ENCODE measurements at regions not wholly inside any gene's neighbourhood (a gene's known extent, or its start where the extent isn't known, plus 50 kb on each side); places are given as distances from the start of the nearest gene placed in this dataset.

DNA sequence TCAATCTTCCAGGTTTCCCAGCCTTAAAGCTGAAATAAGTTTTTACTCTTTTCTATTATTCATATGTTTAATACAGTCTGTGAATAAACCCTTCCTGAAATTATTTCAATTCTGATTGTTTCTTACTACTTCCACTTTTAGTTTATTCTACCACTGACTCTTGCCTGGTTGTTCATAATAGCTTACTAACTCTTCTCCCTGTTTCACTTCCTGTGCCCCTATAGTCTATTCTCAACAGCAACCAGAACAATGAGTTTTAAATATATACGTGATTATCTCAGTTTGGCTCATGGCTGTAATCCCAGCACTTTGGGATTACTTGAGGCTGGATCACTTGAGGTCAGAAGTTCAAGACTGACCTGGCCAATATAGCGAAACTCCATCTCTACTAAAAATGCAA is 408.0 kb upstream of the SPOCK3 start:
- DNase-seq (ENCODE audit: low read depth in 2 of 3, low spot score in 2 of 3): no peak

DNA sequence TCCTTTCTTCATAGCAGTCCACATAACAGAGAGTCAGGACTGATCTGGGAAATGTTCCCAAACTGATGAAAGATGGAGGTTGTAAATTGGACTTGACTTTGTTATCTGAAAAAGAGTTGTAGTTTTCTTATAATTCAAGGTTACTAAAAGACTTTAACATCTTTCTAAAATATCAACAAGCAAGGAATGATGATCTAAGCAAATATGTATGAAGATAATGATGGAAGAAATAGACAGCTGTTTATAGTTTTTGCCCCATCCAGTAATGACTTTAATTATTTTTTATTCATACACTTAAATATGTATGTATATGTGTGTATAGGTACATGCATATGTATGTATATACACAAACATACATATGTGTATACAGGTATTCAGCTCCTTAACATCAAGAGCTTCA is 411.1 kb upstream of the SPOCK3 start:
- no peak for DNase-seq (ENCODE audit: low read depth in 2 of 3, low spot score in 2 of 3)

DNA sequence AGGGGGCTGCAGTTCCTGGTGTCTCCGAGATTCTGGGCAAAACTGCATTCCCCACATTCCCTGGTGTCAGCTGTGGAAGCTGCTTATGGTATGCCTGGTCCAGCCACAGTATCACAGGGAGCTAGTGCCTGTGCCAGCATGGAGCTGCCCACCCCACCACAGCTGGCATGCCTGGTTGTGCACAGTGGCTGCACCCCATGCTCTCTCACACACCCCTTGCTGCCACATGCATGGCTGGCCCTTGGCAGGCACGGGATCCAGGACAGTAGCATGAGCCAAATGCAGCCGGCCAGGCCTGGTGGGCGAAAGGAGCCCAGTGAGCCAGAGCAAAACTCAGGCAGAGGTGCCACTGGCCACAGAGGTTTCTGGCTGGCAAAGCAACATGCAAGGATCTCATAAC is 418.0 kb upstream of the SPOCK3 start:
- DNase-seq (ENCODE audit: low read depth in 2 of 3, low spot score in 2 of 3): no peak

DNA sequence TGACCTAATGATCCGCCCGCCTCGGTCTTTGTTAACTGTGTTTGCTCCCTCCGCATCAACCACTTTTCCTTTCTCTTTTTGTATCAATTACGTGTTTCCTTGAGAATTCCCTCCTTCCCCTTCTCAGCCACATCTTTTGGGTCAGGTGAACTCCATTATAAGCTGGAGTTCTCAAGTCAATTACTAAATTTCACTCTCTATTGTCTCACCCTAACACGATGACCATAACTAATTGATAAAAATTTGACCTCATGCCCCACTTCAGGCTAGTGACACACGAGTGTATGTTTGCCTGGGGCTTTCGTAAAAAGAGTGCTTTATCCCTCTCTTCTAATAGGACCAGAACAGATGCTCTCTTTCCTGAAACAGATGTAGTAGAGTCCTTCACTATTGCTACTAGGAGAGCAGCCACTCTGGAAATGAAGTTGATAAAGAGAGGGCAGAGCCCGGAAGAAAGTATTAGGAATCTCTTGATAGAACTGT is 403.6 kb upstream of the ANXA10 start:
- DNase-seq (ENCODE audit: low read depth in 2 of 3, low spot score in 2 of 3): no peak

DNA sequence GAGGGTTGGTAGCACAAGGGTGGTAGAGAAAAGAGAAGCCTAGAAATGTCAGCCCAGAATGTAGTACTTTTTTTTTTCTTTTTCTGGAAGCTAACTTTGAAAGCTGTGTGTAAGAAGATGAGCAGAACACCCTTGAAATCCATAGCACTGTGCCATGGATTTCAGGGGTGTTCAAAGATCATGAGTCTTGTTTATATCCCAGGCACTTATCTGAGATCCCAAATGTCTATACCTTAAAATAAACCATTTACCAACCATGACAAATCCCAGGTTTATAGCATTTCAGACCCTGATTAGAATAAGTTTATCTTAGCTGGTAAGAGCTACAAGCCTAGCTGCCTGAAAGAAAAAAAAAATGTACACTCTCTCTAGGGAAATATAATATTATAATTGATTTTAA is 389.9 kb upstream of the ANXA10 start:
- no peak for DNase-seq (ENCODE audit: low read depth in 2 of 3, low spot score in 2 of 3)

DNA sequence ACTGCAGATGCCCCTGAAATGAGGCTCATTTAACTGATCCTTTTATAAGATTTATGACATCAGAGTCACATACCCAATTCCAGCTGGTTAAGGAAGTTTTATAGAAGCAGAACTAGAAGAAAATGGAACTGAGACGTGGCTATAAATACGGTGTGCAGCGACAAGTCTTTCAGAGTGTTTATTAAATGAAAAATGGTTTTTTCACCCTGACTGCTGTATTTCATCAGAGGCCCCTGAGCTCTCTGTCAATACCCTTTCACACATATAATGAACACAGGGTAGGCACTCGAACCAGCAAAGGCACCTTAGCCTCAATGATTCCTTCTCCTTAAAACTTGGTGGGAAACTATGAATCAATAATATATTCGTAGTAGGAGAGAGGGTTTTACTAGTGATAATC is 380.8 kb upstream of the ANXA10 start:
- no peak for DNase-seq (ENCODE audit: low read depth in 2 of 3, low spot score in 2 of 3)

DNA sequence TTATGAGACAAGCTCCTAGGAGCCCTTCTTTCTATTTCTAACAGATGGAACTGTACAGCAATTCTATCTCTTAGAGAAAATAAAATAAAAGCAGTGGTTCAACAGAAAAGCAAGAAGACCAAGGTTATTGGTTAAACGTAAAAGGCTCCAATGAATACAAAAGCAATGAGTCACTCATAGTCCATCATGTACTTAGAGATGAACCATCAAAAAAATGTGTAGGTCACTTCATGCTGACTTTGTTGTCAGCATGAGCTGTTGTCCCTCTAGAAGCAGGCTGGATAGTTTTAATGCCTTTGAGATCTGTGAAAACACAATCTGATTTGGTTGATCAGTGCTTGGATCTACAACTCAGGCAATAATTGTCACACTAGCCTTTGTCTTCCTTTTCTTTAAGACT is 378.6 kb upstream of the ANXA10 start:
- DNase-seq (ENCODE audit: low read depth in 2 of 3, low spot score in 2 of 3): no peak

DNA sequence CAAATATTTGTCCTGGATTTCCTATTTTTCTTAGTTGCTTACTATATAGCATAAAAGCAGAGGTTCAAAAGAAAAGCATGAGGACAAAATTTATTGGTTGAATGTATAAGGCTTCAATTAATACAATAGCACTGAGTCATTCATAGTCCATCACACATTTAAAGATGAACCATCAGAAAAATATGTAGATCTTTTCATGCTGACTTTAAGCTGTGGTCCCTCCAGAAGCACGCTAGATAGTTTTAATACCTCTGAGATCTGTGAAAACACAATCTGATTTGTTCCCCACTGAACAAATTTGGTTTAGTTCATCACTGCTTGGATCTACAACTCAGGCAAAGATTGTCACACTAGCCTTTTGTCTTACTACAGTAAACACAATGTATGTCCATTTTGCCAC is 377.2 kb upstream of the ANXA10 start:
- DNase-seq (ENCODE audit: low read depth in 2 of 3, low spot score in 2 of 3): no peak

DNA sequence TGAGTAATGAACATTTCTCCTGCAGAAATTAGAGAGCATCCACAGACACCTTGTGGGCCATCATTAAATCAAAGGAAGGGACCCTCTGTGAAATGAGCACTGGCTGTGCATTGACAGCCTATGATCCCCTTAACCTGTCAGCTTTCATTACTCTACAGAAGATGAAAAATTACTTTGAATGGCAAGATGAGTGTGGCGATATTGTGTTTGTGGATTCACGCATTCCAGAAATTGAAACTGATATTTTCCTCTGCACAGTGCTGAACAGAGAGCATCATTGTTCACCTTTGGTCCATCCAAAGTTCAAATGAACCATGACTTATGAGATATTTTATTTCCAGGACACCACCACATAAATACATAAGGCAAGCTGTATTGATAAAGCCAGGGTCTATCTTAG is 374.8 kb upstream of the ANXA10 start:
- no peak for DNase-seq (ENCODE audit: low read depth in 2 of 3, low spot score in 2 of 3)

DNA sequence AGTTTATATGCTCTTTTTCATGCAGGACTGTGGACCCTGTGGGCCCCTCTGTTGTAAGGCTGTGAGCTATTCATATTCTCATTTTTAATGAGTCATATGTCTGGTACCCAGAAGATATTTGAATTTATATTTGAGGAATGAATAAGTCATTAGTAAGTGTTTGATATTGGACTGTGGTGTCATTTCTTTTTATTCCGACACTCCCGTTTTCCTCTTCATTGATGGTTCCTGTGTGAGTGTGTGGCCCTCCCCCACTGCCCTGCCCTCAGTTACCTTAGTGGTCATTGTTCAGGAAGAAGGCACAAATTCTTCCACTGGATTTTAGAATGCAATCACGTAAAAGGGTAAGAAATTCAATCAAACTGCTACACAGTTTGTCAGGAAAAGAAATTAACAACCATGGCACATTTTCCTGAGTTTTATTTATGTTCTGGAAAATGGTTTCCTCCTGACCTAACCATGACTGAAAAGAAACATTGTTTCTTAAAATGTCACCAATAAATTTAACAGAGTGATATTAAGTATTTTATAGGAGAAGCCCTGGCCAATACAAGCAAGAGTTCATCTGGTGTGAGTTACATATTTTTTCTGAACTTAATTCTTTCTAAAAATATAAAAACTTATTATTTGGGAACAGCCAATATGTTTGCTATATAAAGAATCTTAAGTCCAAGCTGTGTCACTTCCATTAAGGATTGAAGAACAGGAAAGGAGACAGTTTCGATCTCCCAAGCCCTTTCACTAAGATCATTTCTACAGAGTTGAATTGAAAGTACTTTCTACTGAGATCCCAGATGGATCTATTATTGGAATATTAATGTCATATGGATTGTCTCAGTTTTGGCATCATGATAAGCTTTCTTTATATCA is 370.5 kb upstream of the ANXA10 start:
- no peak for DNase-seq (ENCODE audit: low read depth in 2 of 3, low spot score in 2 of 3)

DNA sequence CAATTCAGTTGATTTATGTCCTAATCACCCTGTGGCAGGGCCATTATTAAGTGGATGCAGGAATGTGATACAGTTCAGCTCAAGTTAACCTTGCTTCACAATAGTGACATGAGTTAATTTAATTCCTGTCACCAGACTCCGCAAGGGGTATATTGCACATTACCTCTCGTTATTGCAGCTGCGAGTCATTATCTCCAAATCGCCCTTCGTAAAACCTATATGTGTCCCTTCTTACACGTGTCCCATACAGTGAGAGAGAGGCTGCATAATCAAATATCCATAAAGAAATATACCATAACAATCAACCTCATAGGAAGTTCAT is 369.9 kb upstream of the ANXA10 start:
- no peak for DNase-seq (ENCODE audit: low read depth in 2 of 3, low spot score in 2 of 3)

DNA sequence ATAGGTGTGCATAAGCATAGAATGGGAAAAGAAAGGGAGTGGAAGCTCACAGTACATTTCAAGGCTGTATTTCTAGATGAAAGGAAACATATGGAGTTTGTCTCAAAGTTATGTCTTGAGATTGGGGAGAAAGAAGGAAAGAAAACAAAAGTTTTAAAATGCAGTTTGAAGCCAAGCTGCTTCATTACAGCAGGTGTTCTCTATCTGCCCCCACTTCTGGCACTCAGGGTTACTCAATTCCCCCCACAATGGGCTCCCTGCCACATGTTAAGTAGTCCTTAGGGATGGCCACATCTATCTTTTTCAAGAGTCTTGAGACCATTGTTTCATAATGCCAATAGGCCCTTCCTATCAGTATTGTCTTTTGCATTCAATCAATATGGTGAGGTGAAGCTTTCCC is 367.4 kb upstream of the ANXA10 start:
- no peak for DNase-seq (ENCODE audit: low read depth in 2 of 3, low spot score in 2 of 3)

DNA sequence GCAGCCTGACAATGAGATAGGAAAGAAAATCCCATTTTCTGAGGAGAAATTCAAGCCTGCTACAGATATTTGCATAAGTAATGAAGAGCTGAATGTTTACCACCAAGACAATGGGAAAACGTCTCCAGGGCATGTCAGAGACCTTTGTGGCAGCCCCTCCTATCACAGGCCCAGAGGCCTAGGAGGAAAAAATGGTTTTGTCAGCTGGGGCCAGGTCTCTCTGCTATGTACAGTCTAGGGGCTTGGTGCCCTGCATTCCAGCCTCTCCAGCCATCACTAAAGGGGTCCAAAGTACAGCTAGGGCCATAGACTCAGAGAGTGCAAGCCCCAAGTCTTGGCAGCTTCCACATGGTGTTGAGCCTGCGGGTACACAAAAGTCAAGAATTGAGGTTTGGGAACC is 361.6 kb upstream of the ANXA10 start:
- DNase-seq (ENCODE audit: low read depth in 2 of 3, low spot score in 2 of 3): no peak

DNA sequence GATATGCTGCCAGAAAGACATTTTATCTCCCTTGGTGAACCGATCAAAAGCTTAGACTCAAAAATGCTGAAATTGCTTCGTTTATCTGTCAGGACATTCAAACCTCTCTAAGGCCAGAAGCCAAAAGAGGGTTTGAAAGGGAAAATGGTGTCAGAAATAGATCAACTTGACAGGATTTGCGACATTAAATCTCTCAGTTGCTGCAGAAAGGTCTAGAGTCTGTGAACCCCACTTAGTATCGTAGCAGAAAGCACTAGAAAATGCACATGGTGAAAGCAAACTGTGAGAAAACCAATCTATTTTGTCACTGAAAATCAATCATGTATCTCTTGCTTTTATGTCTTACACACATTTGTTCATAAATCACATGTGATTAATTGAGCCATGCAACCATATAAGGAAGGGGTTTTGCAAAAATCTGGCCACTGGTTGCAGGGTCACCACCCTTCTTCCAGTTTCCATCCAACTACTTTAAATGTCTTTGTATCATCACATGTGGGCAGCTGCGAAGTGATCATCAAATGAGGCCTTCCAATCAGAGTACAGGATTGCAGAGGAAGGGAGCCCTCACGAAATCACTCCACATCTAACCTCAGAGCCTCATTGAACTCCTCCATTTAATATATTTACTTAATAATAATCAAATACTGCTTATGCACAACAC is 347.2 kb upstream of the ANXA10 start:
- no peak for DNase-seq (ENCODE audit: low read depth in 2 of 3, low spot score in 2 of 3)

DNA sequence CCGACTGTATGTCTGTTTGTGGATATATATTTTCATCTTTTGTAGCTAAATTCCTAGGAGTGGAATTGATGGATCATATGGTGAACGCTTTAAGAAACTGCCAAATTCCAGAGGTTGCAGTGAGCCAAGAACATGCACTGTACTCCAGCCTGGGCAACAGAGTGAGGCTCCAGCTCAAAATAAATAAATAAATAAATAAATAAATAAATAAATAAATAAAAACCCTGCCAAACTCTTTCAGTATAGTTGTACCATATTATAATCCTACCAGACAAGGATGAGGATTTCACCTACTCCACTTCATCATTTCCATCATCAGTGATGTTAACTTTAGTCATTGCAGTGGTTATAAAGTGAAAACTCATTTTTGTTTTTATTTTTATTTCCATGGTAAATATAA is 325.1 kb upstream of the ANXA10 start:
- no peak for DNase-seq (ENCODE audit: low read depth in 2 of 3, low spot score in 2 of 3)

DNA sequence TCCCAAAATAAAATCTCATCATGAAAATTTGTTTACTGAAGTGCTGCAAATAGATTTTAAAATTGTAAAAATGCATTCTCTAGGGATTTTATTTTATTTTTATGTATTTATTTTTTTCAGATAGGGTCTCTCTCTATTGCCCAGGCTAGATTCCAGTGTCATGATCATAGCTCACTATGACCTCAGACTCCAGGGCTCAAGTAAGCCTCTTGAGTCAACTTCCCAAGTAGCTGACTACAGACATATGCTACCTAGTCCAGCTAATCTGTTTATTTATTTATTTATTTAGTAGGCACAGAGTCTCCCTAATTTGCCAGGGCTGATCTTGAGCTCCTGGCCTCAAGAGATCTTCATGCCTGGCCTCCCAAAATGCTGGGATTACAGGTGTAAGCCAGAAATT is 317.7 kb upstream of the ANXA10 start:
- DNase-seq (ENCODE audit: low read depth in 2 of 3, low spot score in 2 of 3): no peak

DNA sequence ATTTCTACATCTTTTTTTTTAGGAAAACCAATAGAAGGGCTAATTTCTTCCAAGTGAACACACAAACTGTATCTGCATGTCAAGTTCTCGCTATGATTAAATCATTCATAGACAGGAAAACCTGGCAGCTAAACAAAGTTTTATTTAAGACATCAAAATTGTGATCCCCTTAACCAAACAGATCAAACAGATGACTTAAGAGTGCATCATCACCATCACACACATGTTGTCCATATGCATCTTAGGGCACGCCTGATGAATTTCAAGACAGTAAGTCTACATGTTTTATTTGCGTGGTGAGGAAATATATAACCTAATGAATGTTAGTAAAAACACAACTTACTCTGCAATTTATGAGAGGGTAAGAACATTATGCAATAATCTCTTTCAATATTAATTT is 317.0 kb upstream of the ANXA10 start:
- no peak for DNase-seq (ENCODE audit: low read depth in 2 of 3, low spot score in 2 of 3)

DNA sequence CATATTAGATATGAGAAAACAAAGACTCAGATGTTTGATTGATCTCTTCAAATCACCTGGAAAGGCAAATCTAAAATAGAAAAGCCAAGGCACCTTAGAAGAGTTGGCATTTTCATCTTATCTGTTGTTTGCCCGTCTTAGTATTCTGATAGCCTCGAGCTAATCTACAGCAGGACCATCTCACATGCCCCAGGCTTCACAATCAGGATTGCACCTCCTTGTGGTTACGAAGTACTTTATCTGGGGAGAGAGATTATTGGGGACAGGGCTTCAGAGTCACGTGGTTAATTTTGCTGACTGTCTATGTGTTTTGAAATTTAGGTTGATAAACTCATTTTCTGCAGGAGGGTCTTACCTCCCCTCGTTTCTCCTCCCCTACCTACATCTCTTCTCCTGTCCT is 313.1 kb upstream of the ANXA10 start:
- no peak for DNase-seq (ENCODE audit: low read depth in 2 of 3, low spot score in 2 of 3)

DNA sequence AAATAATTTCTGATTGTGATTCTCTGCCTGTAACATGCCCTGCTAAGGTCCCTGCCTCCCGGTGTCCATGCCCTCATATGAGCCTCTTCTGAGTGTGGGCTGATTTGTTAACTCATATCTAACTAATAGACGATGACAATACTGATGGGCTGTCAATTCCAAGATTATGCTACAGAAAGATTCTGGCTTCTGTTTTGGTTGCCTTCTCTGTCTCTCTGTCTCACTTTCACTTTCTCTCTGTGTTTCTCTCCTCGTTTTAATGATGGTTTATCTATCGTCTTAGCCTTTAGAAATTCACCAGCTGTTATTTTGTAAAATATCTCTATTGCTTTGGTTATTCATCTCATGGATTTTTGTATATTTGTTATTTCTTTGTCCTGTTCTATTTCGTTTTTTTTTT is 312.5 kb upstream of the ANXA10 start:
- DNase-seq (ENCODE audit: low read depth in 2 of 3, low spot score in 2 of 3): no peak

DNA sequence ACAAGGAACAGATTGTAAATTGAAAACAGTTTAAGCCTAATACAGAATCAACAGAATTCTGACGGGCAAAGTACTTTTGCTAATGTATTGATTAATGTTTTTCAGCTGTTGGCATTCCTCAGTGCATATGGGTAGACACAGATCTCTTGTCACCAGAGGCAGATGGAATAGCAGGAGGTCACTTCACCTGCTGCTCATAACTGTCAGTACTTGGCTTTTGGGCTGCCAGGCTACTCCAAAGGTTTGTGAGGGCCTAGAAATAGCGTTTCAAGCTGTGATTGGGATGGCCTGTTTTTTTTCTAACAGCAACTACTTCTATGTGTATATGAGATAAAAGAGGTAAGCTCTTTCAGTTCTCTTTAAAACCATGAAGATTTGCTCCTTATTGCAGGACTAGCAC is 307.5 kb upstream of the ANXA10 start:
- DNase-seq (ENCODE audit: low read depth in 2 of 3, low spot score in 2 of 3): no peak

DNA sequence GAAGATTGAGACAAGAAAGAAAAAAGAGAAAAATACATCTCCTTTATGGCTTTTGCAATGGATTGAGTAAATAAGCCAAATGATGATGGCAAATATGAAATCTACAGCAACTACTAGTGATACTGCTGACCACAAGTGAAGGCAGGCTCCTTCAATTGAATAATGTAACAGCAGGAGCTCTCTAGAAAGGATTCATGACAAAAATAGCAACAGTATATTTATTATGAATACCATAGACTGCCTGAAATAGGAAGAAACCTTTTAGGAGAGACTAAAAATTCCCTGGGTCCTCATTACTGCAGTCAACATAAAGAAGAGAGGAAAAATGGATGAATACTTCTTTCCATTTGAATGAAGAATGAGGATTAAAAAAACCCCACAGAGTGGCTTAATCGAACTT is 306.8 kb upstream of the ANXA10 start:
- no peak for DNase-seq (ENCODE audit: low read depth in 2 of 3, low spot score in 2 of 3)

DNA sequence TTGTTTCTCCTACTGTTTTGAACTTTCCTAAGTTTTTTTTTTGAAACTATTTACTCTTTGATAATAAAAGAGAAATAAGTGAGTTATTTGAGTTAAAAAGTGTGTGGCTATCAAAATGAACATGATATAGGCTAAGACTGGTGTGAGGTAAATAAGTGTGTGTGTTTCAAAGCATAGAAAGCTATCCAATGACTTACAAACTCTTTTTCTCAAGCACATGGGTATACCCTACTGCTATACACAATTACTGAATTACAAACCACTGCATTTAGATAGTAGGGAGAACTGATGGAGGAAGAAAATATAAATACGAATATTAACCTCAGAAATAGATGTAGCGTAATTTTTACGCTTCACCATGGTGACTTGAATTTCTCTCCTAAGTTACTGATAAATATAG is 305.8 kb upstream of the ANXA10 start:
- no peak for DNase-seq (ENCODE audit: low read depth in 2 of 3, low spot score in 2 of 3)

DNA sequence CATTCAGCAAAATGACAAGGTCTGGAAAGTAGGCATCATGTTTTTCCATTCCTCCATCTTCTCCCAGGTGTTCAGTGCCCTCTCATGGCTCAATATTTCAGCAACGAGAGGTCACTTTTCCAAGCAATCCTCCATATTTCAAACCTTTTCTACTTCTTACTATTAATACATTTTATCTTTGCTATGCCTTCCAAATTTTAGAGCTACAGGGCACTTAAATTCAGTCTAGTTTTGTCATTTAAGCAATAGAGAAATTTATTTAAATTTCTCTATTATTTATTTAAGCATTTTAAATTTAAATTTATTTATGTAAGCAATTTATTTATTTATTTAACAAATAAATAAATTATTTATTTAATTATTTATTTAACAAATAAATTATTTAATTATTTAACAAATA is 305.1 kb upstream of the ANXA10 start:
- no peak for DNase-seq (ENCODE audit: low read depth in 2 of 3, low spot score in 2 of 3)

Data from hematopoietic multipotent progenitor cell (in vitro differentiated cells).